ENCODE measurements at regions not wholly inside any gene's neighbourhood (a gene's known extent, or its start where the extent isn't known, plus 50 kb on each side); places are given as distances from the start of the nearest gene placed in this dataset.

DNA sequence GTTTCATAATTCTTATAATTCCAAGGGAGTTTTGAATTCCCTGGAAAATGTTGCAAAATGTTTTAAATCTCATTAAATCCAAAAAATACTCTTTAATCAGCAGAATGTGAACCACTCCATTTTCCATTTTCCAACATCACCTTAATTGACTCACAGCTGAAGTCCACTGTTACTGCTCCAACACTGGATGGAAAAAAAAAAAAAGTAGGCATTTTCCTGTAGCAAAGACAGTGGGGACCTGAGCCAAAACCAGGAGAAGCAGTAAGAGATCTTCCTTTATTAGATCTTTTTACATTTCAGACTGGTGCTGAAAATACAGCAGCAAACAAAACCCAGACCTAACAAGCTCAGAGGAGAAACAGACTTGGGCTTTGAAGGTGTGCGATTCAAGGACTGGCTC lies 62.4 kb upstream of the SPATS2L start:
- TF ChIP-seq, protein P1, sequence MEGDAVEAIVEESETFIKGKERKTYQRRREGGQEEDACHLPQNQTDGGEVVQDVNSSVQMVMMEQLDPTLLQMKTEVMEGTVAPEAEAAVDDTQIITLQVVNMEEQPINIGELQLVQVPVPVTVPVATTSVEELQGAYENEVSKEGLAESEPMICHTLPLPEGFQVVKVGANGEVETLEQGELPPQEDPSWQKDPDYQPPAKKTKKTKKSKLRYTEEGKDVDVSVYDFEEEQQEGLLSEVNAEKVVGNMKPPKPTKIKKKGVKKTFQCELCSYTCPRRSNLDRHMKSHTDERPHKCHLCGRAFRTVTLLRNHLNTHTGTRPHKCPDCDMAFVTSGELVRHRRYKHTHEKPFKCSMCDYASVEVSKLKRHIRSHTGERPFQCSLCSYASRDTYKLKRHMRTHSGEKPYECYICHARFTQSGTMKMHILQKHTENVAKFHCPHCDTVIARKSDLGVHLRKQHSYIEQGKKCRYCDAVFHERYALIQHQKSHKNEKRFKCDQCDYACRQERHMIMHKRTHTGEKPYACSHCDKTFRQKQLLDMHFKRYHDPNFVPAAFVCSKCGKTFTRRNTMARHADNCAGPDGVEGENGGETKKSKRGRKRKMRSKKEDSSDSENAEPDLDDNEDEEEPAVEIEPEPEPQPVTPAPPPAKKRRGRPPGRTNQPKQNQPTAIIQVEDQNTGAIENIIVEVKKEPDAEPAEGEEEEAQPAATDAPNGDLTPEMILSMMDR (IDR thresholded peaks at IDR 0.05), result no peak
- no peak for TF ChIP-seq ZFX (IDR thresholded peaks at IDR 0.05; ENCODE audit: borderline replicate concordance)
